Dermis microvascular lymphatic vessel endothelial cell (primary cell): ENCODE measurements at regions not wholly inside any gene's neighbourhood (a gene's known extent, or its start where the extent isn't known, plus 50 kb on each side); places are given as distances from the start of the nearest gene placed in this dataset.
"Not testable (repeated sequence)": the region's sequence is repeated elsewhere in the genome, so short reads cannot be mapped to it uniquely, and the experiment has no call there.

Source experiments
- DNase-seq, 2 donors: peaks; one replicate each; pipeline versions ENCODE4 v3.0.0 to v3.0.0-alpha.2; 2010; ENCODE audit warnings: low read depth in 2 of 2

DNA sequence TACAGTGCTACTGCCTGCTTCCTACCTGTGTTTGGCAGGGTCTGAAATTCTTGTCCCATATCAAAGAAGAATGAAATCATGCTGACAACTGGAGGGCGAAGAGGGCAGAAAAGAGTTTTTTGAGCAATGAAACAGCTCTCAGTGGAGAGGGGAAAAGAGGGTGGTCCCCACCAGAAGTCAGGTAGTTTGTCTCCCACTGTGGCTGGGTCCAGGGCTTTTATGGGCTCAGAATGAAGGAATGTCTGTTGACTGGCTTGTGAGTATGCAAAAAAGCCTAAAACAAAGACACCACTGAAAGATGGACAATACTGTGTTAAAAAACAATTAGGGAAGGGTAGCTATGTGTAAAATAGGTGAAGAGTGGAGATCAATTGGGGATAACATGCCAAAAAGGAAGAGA is 115.0 kb downstream of the ADAM29 start:
- no peak for DNase-seq

DNA sequence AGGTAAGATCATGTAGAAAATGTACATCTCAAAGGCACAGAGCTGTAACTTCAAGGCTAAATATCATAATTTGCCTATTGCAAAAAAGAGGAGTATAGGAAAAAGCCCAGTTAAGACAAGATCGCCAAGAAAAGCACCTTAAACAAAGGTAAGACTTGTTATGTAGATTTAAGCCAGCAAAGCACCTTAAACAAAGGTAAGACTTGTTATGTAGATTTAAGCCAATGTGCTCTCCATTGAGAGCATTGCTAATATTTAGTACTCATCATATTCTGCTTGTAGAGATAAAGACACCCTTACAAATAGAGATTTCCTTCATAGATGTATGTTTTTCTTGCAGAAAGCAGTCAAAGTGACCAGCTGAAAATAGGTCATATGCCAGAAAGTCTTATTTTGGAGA is 115.8 kb downstream of the ADAM29 start:
- DNase-seq, result no peak

DNA sequence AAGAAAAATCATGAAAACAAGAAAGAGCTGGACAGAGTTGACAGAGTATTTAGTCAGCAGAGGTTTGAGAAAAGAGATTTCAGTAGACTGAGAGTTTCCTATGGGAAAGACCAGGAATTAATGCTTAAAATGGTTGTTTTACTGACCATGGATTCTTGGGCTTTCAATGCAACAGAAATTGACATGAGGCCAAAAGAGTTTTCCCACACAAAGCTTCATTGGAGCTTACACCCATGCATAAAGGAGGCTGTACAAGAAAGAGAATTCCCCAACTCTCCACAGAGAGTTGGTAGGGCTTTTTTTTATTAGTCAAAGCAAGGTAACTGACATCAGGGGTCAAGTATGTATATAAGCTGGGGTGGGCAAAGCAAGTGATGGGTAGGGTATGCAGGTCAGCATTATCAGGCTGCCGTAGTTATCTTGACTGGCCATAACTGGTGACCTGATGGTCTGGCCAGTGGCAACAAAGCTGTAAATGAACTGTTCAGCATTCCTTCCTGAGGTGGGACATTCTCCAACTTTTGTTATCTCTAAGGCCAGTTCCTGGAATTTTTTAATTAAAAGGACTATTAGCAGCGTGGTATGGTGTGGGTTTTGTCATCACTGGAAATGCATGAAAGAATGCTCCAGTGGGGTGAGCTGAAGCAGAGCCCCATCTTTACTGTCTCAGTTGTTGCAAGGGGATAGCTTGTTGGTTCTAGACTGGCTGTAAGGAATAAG is 117.0 kb downstream of the ADAM29 start:
- no peak for DNase-seq

DNA sequence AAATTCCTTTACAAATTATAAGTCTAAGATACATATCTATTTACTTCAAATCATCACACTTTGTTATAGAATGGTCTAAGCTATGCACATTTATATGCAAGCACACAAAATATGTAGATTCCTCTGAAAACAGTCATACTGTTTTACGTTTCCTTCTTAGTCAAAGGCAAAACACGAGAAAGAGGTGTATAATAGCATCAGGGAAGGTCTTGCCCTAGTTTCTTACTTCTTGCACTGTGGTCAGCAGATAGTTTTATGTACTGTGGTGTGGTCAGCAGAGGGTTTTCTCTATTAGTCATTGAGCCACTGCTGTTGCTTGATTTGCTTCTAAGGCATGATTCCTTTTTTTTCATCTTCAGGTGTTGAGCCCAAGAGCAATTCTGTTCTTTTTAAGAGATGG is 117.7 kb downstream of the ADAM29 start:
- no peak for DNase-seq

DNA sequence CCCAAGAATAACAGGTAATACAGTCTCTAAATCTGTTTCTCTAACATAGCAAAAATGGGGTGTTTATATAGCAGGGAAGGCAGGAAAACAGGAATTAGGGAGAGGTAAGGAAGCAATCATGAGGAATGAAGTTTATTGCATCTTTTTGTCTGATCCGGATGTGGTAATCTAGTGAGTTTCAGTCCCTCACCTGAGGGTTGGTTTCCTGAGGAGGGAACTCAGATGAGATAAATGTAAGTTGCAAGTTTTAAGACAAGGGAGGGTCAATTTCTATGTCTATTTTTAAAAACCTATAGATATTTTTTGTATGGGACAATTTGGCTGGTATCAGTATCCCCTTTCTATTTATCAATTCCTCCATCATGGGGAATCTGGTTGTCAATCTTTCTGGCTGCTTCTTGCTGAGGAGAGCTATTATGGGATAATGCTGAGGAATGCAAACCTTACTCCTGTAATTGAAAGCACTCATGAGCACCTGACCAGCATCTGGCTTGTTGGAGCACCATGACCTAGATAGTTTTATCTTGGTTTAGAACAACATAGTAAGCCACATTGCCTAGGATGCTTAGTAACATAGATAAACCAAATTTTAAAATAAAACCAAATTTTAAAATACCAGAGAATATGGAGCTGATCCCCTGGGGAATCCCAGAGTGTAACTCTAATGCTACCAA is 130.1 kb downstream of the ADAM29 start:
- no peak for DNase-seq

DNA sequence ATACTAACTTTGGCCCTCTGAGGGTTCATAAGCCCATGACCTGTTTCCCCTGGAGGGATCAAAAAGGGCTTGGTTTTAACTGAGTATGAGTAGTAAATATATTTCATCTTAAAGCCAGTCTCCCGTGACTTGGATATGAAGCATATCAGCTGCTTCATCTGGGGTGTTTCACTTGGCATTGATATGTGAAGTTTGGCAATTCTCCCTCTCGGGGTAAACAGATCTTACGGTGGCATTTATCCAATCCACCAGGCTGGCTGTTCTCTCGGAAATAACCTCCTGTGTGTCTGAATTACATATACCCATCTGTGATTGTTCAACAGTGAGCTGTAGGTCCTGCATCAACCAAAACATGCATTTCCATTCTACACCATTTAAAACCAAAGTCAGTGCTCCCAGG is 130.7 kb downstream of the ADAM29 start:
- DNase-seq, result no peak

DNA sequence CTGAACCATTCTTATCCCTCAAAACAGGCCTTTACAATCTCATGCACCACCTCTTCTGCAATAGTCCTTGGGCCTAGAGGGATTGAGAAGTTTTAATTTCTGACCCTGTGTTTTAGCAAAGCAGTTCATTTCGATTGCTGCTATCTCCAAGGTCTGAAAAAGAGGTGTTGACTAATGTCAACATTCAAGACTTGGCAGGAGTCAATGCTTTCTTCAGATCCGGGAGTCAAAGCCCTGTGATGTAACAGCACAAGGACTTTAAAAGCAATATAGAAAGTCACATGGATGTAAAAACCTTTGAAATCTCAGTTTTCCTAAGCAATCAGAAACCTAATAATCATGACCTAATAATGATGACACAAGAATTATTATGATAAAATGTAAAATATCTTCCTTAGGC is 133.8 kb downstream of the ADAM29 start:
- no peak for DNase-seq

DNA sequence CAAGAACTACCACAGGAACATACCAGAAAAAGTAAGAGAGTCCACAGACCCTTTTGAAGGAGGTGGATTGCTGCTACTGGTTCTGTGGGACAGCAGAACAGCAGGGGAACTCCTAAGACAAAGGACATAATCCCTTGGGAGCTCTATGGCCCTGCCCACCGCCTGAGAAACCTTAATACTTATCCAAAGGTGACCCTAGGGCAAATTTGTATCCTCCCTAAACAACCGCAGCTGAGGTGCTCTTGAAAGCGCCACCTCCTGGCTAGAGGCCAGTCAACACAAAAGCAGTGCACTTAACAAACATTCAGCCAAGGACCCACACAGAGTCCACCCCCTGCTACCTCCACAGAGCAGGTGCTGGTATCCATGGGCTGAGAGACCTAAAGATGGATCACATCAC is 136.8 kb downstream of the ADAM29 start:
- DNase-seq, result no peak

DNA sequence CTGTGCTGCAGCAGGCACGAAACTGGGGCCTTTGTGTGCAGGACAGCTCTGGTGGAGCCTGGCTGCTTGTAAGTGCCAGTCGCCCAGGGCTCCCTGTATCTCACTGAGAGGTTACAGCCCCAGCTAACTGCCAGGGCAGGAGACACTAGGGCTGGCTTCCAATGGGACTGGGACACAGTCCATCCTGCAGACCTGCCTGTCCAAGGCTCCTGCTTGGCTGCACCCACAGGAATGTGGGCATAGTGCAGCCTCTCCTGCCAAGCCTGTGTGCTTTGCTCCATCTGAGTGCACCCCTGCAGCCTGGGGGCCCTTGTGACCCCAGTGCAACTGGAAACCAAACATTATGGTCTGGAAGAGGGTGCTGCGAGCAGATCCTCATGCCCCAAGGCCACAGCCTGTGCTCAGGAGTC is 144.0 kb downstream of the ADAM29 start:
- no peak for DNase-seq

DNA sequence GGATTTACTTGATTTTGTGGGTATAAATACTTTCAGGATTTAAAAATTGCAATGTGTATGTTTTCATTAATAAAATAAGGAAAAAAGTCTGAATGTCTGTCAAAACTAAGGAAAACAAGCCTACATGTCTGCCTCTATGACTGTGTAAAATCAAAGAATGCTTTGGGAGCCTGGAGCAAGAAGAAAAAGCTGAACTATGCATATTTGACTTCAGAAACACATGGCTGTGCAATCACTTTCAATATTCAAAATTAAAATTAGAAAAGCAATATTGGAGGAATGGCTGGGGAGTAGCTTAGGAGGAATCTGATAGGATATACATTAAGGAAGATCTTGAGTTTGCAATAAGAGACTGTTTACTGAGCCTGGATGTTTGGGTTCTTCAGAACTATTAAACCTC is 147.1 kb downstream of the ADAM29 start:
- DNase-seq, result no peak

DNA sequence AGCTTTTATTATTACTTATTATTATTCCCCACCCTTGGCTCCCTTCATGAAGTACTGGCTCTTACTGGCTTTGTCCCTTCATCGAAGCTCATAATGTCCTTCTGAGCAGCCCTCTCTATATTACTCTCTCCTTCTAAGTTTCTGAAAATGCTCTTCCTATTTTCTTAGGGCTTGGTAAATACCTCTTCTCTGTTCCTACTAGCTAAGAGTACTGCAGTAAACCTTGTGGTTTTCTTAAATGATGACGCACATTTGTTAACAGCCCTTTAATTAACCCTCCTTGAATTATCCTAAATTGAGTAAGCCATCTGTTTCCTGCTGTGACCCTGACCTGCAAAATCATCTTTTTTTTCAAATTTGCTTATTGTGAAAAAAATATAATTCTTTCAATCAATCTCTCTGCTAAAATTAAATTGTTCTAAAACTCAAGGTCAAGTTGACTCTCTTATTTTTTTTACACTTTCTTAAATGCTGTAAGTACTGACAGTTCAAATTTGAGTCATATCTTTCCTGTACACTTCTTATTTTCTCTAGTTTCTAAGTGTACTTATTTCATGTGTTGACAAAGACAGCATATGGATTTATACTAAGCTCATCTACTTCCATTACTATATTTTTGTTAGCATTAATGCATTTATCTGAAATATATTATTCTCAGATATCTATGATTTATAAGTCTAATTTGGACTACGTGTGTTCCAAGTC is 148.9 kb downstream of the ADAM29 start:
- no peak for DNase-seq

DNA sequence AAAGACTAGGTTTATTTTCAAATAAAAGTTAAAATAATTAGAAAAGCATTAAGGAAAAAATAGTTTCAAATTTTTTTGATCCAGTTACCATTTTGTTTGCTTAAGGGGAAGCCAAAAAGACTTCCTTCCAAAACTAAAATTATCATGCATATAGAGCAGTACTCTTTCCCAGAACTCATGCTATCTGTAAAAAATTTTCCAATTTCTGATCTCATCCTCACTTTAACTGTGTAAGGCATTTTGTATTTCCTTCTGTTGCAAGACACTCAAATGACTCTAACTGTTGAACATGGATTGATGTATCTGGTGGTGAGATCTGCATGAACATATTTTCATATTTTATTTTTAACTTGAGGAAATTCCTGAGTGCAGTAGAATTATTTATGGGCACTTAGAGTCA is 150.1 kb downstream of the ADAM29 start:
- DNase-seq, result no peak

DNA sequence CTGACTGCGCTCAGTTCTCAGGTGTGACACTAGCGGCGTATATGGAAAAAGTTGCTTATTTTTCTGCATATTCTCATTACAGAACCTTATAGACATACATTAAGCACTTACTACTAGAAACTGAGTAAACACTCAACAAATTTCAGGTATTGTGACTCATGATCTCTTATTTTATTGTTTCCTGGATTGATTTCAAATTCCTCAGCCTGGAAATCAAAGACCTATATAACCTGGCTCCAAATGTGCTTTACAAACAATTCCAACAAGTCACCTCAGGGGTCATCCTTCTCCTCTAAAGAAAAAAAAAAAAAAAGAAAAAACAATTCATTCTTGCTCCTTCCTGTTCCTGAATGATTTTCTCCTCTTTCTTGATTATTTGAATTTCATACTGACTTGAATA is 152.3 kb downstream of the ADAM29 start:
- no peak for DNase-seq

DNA sequence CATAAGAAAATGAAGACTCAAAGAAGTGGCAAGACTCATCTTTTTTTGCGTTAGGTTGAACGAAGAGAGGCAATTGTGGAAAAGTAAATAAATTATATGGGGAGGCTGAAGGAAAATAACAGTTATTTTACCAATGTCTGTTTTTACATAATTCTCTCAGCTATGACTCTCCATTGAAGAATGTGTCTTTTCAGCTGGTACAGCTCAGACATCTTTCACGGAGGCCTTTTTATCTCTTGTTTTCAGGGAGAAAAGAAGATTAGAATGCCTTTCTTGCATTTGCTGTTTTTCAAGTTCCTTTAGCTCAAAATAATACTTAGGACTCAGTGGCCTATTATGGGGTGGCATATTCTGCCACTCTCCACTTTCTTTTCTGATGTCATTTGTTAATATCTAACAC is 153.0 kb downstream of the ADAM29 start:
- no peak for DNase-seq

DNA sequence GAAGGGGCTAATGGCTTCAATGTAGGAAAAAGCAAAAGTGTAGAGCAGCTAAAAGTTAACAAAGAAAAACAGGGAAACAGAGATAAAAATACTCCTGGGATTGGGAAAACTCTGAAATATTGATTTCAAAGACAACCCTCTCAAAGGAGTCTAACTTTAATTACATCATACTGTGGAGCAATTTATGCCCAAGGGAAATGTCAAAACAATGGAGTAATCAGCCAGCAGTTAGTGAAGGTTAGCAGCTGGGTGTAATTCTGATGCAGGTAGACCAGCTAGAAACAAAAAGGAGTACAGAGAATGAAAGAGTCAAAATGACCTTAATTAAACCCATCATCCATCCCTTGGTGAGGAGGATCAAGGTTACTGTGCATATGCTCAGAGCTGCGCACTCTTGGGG is 169.0 kb downstream of the ADAM29 start:
- DNase-seq, result no peak

DNA sequence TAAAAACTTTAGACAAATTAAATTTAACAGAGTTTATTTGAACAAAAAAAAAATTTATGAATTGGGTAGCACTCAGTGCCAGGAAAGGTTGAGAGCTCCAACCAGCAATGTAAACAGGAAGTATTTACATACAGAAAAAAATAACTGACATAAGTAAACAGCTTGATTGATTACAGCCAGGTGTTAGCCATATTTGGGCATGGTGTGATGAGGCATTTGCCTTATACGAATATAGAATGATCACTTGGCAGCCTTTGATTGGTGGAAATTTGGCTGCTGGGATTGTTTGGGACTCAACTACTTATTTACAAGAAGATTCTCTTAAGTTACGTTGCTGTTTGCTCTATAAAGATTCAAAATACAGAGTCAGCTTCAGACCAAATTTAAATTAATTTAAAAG is 172.0 kb downstream of the ADAM29 start:
- no peak for DNase-seq

DNA sequence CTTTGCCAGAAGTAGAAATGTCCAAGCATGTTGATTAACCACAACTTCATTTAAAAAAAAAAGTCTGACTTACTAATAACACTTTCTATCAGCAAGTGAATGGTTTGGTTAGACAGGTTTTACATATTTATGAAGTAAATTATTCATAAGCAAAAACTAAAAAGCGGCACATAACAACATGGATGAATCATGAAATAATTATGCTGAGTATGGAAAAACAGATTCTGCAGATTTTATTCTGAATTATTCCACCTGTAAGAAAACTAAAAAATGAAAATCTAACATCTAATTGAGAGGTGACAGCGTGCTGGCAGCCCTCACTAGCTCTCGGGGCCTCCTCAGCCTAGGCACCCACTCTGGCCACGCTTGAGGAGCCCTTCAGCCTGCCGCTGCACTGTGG is 173.5 kb downstream of the ADAM29 start:
- no peak for DNase-seq

DNA sequence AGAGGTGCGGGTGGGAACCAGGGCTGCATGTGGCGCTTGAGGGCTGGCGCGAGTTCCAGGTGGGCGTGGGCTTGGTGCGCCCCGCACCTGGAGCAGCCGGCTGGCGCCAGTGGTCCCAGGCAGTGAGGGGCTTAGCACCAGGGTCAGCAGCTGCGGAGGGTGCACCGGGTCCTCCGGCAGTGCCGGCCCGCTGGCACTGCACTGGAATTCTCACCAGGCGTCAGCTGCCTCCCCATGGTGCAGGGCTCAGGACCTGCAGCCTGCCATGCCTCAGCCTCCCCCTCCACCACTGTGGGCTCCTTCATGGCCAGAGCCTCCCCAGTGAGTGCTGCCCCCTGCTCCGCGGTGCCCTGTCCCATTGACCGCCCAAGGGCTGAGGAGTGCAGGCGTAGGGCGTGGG is 174.0 kb downstream of the ADAM29 start:
- no peak for DNase-seq

DNA sequence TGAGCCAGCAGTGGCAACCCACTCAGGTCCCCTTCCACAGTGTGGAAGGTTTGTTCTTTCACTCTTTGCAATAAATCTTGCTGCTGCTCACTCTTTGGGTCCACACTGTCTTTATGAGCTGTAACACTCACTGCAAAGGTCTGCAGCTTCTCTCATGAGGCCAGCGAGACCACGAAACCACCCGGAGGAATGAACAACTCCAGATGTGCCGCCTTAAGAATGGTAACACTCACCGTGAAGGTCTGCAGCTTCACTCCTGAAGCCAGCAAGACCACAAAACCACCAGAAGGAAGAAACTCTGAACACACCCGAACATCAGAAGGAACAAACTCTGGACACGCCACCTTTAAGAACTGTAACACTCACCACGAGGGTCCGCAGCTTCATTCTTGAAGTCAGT is 174.9 kb downstream of the ADAM29 start:
- DNase-seq, result not testable (repeated sequence)

DNA sequence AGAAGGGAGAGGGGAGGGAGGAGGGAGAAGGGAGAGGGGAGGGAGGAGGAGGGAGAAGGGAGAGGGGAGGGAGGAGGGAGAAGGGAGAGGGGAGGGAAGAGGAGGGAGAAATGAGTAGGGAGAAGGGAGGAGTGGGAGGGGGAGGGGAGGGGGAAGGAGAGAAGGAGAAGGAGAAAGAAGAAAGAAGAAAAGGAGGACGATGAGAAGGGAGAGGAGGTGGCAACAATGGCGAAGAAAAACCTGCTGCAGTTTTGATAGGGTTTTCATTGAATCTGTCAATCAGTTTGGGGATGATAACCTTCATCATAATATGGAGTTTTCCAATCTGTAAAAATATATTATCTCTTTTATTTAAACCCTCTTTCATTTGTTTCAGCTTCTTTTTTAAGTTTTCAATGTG is 185.2 kb downstream of the ADAM29 start:
- no peak for DNase-seq

DNA sequence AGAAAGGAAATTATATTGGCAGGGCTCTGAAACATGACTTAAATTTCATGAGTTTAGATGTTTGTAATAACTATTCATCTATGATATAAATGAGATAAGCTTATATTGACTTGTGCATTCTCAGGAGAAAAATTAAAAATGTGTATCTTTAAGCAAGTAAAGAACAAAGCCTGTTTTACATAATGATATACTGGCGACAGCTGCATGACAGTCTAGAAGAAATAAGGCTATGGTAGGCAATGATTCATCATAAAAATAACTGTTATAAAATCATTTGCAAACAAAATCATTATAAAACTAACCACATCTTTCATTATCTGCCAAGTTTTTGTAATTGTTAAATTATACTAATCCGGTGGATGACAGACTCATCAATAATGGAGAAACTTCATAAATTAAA is 188.1 kb downstream of the ADAM29 start:
- DNase-seq, result no peak

DNA sequence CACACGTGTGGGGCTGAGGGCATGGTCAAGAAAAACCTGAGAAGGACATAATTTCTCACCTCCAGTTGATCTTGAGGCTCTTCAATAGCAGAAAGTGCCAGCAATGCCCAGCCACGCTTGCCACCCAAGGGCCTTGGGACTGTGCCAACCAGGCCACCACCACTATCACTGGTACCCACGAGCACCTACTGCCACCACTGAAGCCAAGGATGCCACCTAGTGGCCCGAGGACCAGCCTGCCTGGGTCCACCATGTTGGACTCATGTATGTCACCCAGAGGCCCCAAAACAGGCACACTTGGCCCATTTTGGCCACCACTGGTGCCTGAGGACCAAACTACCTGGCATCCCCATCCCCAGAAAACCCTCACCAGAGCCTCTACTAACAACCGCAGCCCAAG is 191.8 kb downstream of the ADAM29 start:
- DNase-seq, result no peak
